GM12865 (cell line): ENCODE measurements at regions not wholly inside any gene's neighbourhood (a gene's known extent, or its start where the extent isn't known, plus 50 kb on each side); places are given as distances from the start of the nearest gene placed in this dataset.

Source experiments
- DNase-seq: peaks from one replicate; pipeline ENCODE4 v3.0.0; 2010; ENCODE audit warnings: low read depth
- H3K4me3 ChIP-seq: 2 replicates; pipeline ENCODE4 v1.5.1; 2011; ENCODE audit warnings: mild to moderate bottlenecking, low read depth, low read length, control low read depth
- CTCF ChIP-seq: IDR thresholded peaks from 2 replicates; pipeline ENCODE4 v1.5.1; 2011; ENCODE audit warnings: low read length, control low read depth, low read depth, inconsistent platforms; ENCODE audit not compliant: insufficient read depth; ENCODE audit errors: missing control alignments

- DNase-seq, result no peak
- TF ChIP-seq CTCF, result no peak
- H3K4me3 ChIP-seq, result no peak overlapping the region
Measured at GRCh38 chr6:19731282-19731681, 105.9 kb upstream of the ID4 start.

GRCh38 chr6:19734061-19734460 lies 103.1 kb upstream of the ID4 start:
- no peak overlapping the region for H3K4me3 ChIP-seq
- no peak for TF ChIP-seq CTCF
- no peak for DNase-seq

GRCh38 chr6:19734519-19734918 lies 102.7 kb upstream of the ID4 start:
- TF ChIP-seq CTCF, result no peak
- H3K4me3 ChIP-seq, result no peak overlapping the region
- no peak for DNase-seq

GRCh38 chr6:19736066-19736465 lies 101.1 kb upstream of the ID4 start:
- H3K4me3 ChIP-seq, result no peak overlapping the region
- DNase-seq, result no peak

GRCh38 chr6:19738010-19738409 lies 99.2 kb upstream of the ID4 start:
- no peak overlapping the region for H3K4me3 ChIP-seq
- DNase-seq, result no peak
- no peak for TF ChIP-seq CTCF

More at GRCh38 chr6:19736066-19736465, 101.1 kb upstream of the ID4 start:
- no peak for TF ChIP-seq CTCF

GRCh38 chr6:19749722-19750121 lies 87.4 kb upstream of the ID4 start:
- no peak for TF ChIP-seq CTCF
- H3K4me3 ChIP-seq, result no peak overlapping the region

GRCh38 chr6:19752746-19753145 lies 84.4 kb upstream of the ID4 start:
- no peak overlapping the region for H3K4me3 ChIP-seq
- DNase-seq, result no peak
- TF ChIP-seq CTCF, result no peak

More at GRCh38 chr6:19749722-19750121, 87.4 kb upstream of the ID4 start:
- no peak for DNase-seq
